ENCODE measurements at regions not wholly inside any gene's neighbourhood (a gene's known extent, or its start where the extent isn't known, plus 50 kb on each side); places are given as distances from the start of the nearest gene placed in this dataset.

DNA sequence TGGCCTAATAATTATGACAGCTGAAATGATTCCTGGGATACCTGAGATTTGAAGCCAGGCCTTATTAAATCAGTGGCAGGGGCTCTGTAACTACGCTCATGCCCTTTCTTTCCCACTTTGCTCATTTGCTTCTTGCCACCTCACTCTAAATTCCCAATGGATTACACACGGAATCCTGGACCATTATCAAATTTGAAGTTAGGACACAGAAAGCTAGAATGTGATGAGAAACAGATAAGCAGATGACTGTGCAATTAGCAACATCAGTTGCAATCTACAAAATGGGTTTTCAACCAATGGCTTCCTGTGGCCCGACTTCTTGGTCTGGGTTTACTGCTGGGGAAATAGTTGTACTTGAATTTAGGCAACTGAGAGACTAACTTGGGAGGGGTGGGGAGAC, 374.3 kb downstream of the INHBA start:
- TF ChIP-seq POLR2AphosphoS5 (IDR thresholded peaks at IDR 0.05; ENCODE audit: low read depth, low read length): no peak
- no peak for TF ChIP-seq POLR2A (IDR thresholded peaks at IDR 0.05; ENCODE audit: low read depth, low read length)
- TF ChIP-seq TAF1 (IDR thresholded peaks at IDR 0.05; ENCODE audit: borderline replicate concordance, low read depth, low read length): no peak
